ENCODE measurements at regions not wholly inside any gene's neighbourhood (a gene's known extent, or its start where the extent isn't known, plus 50 kb on each side); places are given as distances from the start of the nearest gene placed in this dataset.

- TF ChIP-seq, protein P1, sequence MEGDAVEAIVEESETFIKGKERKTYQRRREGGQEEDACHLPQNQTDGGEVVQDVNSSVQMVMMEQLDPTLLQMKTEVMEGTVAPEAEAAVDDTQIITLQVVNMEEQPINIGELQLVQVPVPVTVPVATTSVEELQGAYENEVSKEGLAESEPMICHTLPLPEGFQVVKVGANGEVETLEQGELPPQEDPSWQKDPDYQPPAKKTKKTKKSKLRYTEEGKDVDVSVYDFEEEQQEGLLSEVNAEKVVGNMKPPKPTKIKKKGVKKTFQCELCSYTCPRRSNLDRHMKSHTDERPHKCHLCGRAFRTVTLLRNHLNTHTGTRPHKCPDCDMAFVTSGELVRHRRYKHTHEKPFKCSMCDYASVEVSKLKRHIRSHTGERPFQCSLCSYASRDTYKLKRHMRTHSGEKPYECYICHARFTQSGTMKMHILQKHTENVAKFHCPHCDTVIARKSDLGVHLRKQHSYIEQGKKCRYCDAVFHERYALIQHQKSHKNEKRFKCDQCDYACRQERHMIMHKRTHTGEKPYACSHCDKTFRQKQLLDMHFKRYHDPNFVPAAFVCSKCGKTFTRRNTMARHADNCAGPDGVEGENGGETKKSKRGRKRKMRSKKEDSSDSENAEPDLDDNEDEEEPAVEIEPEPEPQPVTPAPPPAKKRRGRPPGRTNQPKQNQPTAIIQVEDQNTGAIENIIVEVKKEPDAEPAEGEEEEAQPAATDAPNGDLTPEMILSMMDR (IDR thresholded peaks at IDR 0.05), result no peak
- no peak for TF ChIP-seq EP300 (IDR thresholded peaks at IDR 0.05)
- no peak for TF ChIP-seq POLR2A (IDR thresholded peaks at IDR 0.05; ENCODE audit: low read depth)
Observed at GRCh38 chr9:129285382-129285781, 107.3 kb upstream of the IER5L start.

Data from esophagus muscularis mucosa (tissue), 4 donors.